H9 (cell line): ENCODE measurements at regions not wholly inside any gene's neighbourhood (a gene's known extent, or its start where the extent isn't known, plus 50 kb on each side); places are given as distances from the start of the nearest gene placed in this dataset.
"Not testable (repeated sequence)": the region's sequence is repeated elsewhere in the genome, so short reads cannot be mapped to it uniquely, and the experiment has no call there.

Experiments used
- DNase-seq: peaks from one replicate; pipeline ENCODE4 v3.0.0-alpha.2; 2017
- H2AFZ ChIP-seq: one replicate; pipeline ENCODE4 v1.6.1; 2013; ENCODE audit warnings: mild to moderate bottlenecking, low read length, control low read depth, moderate library complexity
- H2AK5ac ChIP-seq: 2 replicates; pipeline ENCODE4 v1.6.1; 2013; ENCODE audit warnings: low read length, control low read depth, mixed read lengths; ENCODE audit not compliant: insufficient read length
- H2BK120ac ChIP-seq: one replicate; pipeline ENCODE4 v1.6.1; 2013; ENCODE audit warnings: low read depth, mild to moderate bottlenecking, low read length, control low read depth, inconsistent platforms; ENCODE audit not compliant: poor library complexity, severe bottlenecking
- H2BK12ac ChIP-seq: 2 replicates; pipeline ENCODE4 v1.6.1; 2013; ENCODE audit warnings: low read length, control low read depth, mixed read lengths, low read depth; ENCODE audit not compliant: insufficient read length
- H2BK15ac ChIP-seq: 2 replicates; pipeline ENCODE4 v1.6.1; 2013; ENCODE audit warnings: low read depth, low read length, control low read depth
- H2BK20ac ChIP-seq: one replicate; pipeline ENCODE4 v1.6.1; 2013; ENCODE audit warnings: low read depth, mild to moderate bottlenecking, low read length, control low read depth, inconsistent platforms; ENCODE audit not compliant: poor library complexity, severe bottlenecking
- H2BK5ac ChIP-seq: 2 replicates; pipeline ENCODE4 v1.6.1; 2013; ENCODE audit warnings: low read length, control low read depth, mixed read lengths; ENCODE audit not compliant: insufficient read length
- H3K14ac ChIP-seq: 2 replicates; pipeline ENCODE4 v1.6.1; 2013; ENCODE audit warnings: low read length, control low read depth; ENCODE audit not compliant: insufficient read depth
- H3K18ac ChIP-seq: 2 replicates; pipeline ENCODE4 v1.6.1; 2013; ENCODE audit warnings: low read depth, mild to moderate bottlenecking, mixed read lengths, low read length, control low read depth; ENCODE audit not compliant: insufficient read length
- H3K23ac ChIP-seq: 2 replicates; pipeline ENCODE4 v1.6.1; 2013; ENCODE audit warnings: low read length, control low read depth, mixed read lengths, low read depth; ENCODE audit not compliant: insufficient read length
- H3K23me2 ChIP-seq: 2 replicates; pipeline ENCODE4 v1.6.1; 2013; ENCODE audit warnings: low read depth, mild to moderate bottlenecking, mixed read lengths, low read length, control low read depth; ENCODE audit not compliant: insufficient read length, poor library complexity, severe bottlenecking
- H3K27ac ChIP-seq: 2 replicates; pipeline ENCODE4 v1.5.1; 2013; ENCODE audit warnings: low read length, control low read depth, mixed read lengths, low read depth; ENCODE audit not compliant: insufficient read length
- H3K27me3 ChIP-seq: 2 replicates; pipeline ENCODE4 v1.6.1; 2013; ENCODE audit warnings: low read length, control low read depth, inconsistent platforms; ENCODE audit not compliant: insufficient read depth
- H3K4ac ChIP-seq: 2 replicates; pipeline ENCODE4 v1.6.1; 2013; ENCODE audit warnings: low read depth, mild to moderate bottlenecking, control low read depth, inconsistent platforms, low read length, moderate library complexity
- H3K4me1 ChIP-seq: 2 replicates; pipeline ENCODE4 v1.6.1; 2013; ENCODE audit warnings: low read length, control low read depth, inconsistent platforms; ENCODE audit not compliant: insufficient read depth
- H3K4me2 ChIP-seq: 2 replicates; pipeline ENCODE4 v1.6.1; 2013; ENCODE audit warnings: low read length, control low read depth, mixed read lengths; ENCODE audit not compliant: insufficient read length, insufficient read depth
- H3K56ac ChIP-seq: 2 replicates; pipeline ENCODE4 v1.6.1; 2013; ENCODE audit warnings: low read depth, mild to moderate bottlenecking, mixed read lengths, low read length, control low read depth; ENCODE audit not compliant: insufficient read length
- H3K79me1 ChIP-seq: 2 replicates; pipeline ENCODE4 v1.6.1; 2013; ENCODE audit warnings: low read depth, mild to moderate bottlenecking, moderate library complexity, low read length, control low read depth, inconsistent platforms; ENCODE audit not compliant: insufficient read depth, poor library complexity, severe bottlenecking
- H3K79me2 ChIP-seq: 2 replicates; pipeline ENCODE4 v1.6.1; 2013; ENCODE audit warnings: low read length, control low read depth, inconsistent platforms; ENCODE audit not compliant: insufficient read depth
- H3K9ac ChIP-seq: 2 replicates; pipeline ENCODE4 v1.6.1; 2013; ENCODE audit warnings: low read length, control low read depth, mixed read lengths; ENCODE audit not compliant: insufficient read length; ENCODE audit errors: extremely low read depth
- H3K9me3 ChIP-seq: one replicate; pipeline ENCODE4 v1.6.1; 2013; ENCODE audit warnings: low read depth, low read length, inconsistent platforms; ENCODE audit not compliant: control insufficient read depth
- H3T11ph ChIP-seq: one replicate; pipeline ENCODE4 v1.6.1; 2013; ENCODE audit warnings: mild to moderate bottlenecking, low read length, control low read depth, inconsistent platforms
- H4K20me1 ChIP-seq: one replicate; pipeline ENCODE4 v1.6.1; 2013; ENCODE audit not compliant: control insufficient read depth, insufficient read length, insufficient read depth
- H4K5ac ChIP-seq: 2 replicates; pipeline ENCODE4 v1.6.1; 2013; ENCODE audit warnings: low read depth, mild to moderate bottlenecking, mixed read lengths, low read length, control low read depth; ENCODE audit not compliant: insufficient read length
- H4K8ac ChIP-seq: replicated peaks from 2 replicates; pipeline ENCODE4 v1.6.1; 2013; ENCODE audit warnings: low read length, control low read depth, mixed read lengths, low read depth; ENCODE audit not compliant: insufficient read length
- H4K91ac ChIP-seq: 2 replicates; pipeline ENCODE4 v1.6.1; 2013; ENCODE audit warnings: low read depth, mild to moderate bottlenecking, moderate library complexity, mixed read lengths, low read length, control low read depth; ENCODE audit not compliant: insufficient read length
- H3K27ac Mint-ChIP-seq, 3 experiments: 2 replicates in 2 of 3; 3 replicates in 1 of 3; pipeline ENCODE4 v1.8.0; 2020 to 2021; ENCODE audit warnings: mixed read lengths in 3 of 3, mild to moderate bottlenecking in 1 of 3, moderate library complexity in 1 of 3
- H3K27me3 Mint-ChIP-seq: 2 replicates; pipeline ENCODE4 v1.8.0; 2021; ENCODE audit warnings: low read depth, mild to moderate bottlenecking, moderate library complexity, mixed read lengths
- H3K36me3 Mint-ChIP-seq, 3 experiments: 2 replicates in 2 of 3; 3 replicates in 1 of 3; pipeline ENCODE4 v1.8.0; 2020 to 2021; ENCODE audit warnings: low read depth in 3 of 3, mixed read lengths in 3 of 3; ENCODE audit not compliant: insufficient read depth in 1 of 3
- H3K4me1 Mint-ChIP-seq, 2 experiments: 2 replicates each; pipeline ENCODE4 v1.8.0; 2020; ENCODE audit warnings: mixed read lengths in 2 of 2
- H3K4me3 Mint-ChIP-seq, 2 experiments: 2 replicates in 1 of 2; 3 replicates in 1 of 2; pipeline ENCODE4 v1.8.0; 2020 to 2021; ENCODE audit warnings: mild to moderate bottlenecking in 2 of 2, mixed read lengths in 2 of 2, moderate library complexity in 1 of 2
- H3K9me3 Mint-ChIP-seq, 2 experiments: 2 replicates in 1 of 2; 3 replicates in 1 of 2; pipeline ENCODE4 v1.8.0; 2020; ENCODE audit warnings: mild to moderate bottlenecking in 2 of 2, mixed read lengths in 2 of 2, moderate library complexity in 1 of 2
- CTCF ChIP-seq: fragments of 200-600 bp; sonication (generic); conservative IDR thresholded peaks from 3 replicates; pipeline ENCODE4 v1.8.0; 2021; ENCODE audit warnings: antibody characterized with exemption, mild to moderate bottlenecking
- WGBS: extraction: QIAGEN DNeasy Blood & Tissue Kit; methylation state at CpG from one replicate; pipeline ENCODE4 v1.1.7; 2013; ENCODE audit warnings: missing lambda C conversion rate, low lambda C conversion rate, mixed read lengths; ENCODE audit not compliant: insufficient read length; ENCODE audit errors: extremely low coverage; 5-methylcytosine and 5-hydroxymethylcytosine counted together

- peaks cover 0 to 3% of the 10 kb centered on the region in 2 experiments; a peak in 2 of 5 replicates for H3K9me3 Mint-ChIP-seq
- DNase-seq: no peak
Observed at GRCh38 chr13:82165396-82166174, 1716.7 kb downstream of the SLITRK1 start.

GRCh38 chr13:82164780-82165395 is 1717.4 kb downstream of the SLITRK1 start:
- H2BK120ac ChIP-seq, H3K9me3 Mint-ChIP-seq, H2AFZ ChIP-seq, H3K79me1 ChIP-seq, H2BK15ac ChIP-seq, H3K79me2 ChIP-seq, H3K14ac ChIP-seq, DNase-seq, H3K56ac ChIP-seq, H3K4me3 Mint-ChIP-seq, H4K91ac ChIP-seq, H4K8ac ChIP-seq, H3K18ac ChIP-seq, H3K4ac ChIP-seq, H3K23ac ChIP-seq, H3K27ac Mint-ChIP-seq, H2BK20ac ChIP-seq, H2AK5ac ChIP-seq, H2BK12ac ChIP-seq, H3K23me2 ChIP-seq, H3K4me1 Mint-ChIP-seq, H3K4me1 ChIP-seq, H3K27ac ChIP-seq, H3K36me3 Mint-ChIP-seq, H3K27me3 Mint-ChIP-seq, H4K20me1 ChIP-seq, H3K9me3 ChIP-seq, H2BK5ac ChIP-seq, H4K5ac ChIP-seq, H3K9ac ChIP-seq, H3T11ph ChIP-seq, H3K27me3 ChIP-seq, H3K4me2 ChIP-seq: not testable (repeated sequence)
- no CpG with 5 or more reads among the region's 31 CpGs for WGBS

More at GRCh38 chr13:82165396-82166174, 1716.7 kb downstream of the SLITRK1 start:
- H3K9ac ChIP-seq: no peak overlapping the region
- H3K4me2 ChIP-seq: no peak overlapping the region
- WGBS: no CpG with 5 or more reads among the region's 18 CpGs
- H2AK5ac ChIP-seq: no peak overlapping the region
- H2BK12ac ChIP-seq: no peak overlapping the region
- no peak overlapping the region for H2BK20ac ChIP-seq
- H2BK15ac ChIP-seq: no peak overlapping the region
- H3K27me3 Mint-ChIP-seq: no peaks in the 10 kb centered on the region
- no peaks in the 10 kb centered on the region for H3K4me1 ChIP-seq
- no peaks in the 10 kb centered on the region for H4K20me1 ChIP-seq
- no peak overlapping the region for H4K5ac ChIP-seq
- H3K36me3 Mint-ChIP-seq: peaks cover 2 to 4% (median 2%) of the 10 kb centered on the region in 3 experiments; a peak in 1 of 7 replicates
- peak overlapping the region; percentile 70 for H3K18ac ChIP-seq
- no peak overlapping the region; a peak in 1 of 7 replicates for H3K27ac Mint-ChIP-seq
- no peak overlapping the region for H3K23ac ChIP-seq
- H3K27ac ChIP-seq: no peak overlapping the region
- H2AFZ ChIP-seq: no peak overlapping the region
- H3K4ac ChIP-seq: no peak overlapping the region
- H3K9me3 ChIP-seq: no peaks in the 10 kb centered on the region
- H3K56ac ChIP-seq: no peak overlapping the region
- H2BK5ac ChIP-seq: no peak overlapping the region
- no peak overlapping the region for H4K8ac ChIP-seq
- no peaks in the 10 kb centered on the region for H3K27me3 ChIP-seq
- no peaks in the 10 kb centered on the region for H3K4me1 Mint-ChIP-seq
- no peak overlapping the region for H3K14ac ChIP-seq
- H4K91ac ChIP-seq: no peak overlapping the region
- no peaks in the 10 kb centered on the region for H3K23me2 ChIP-seq
- TF ChIP-seq CTCF: no peak
- no peak overlapping the region for H3K4me3 Mint-ChIP-seq
- H3K79me2 ChIP-seq: no peaks in the 10 kb centered on the region
- H2BK120ac ChIP-seq: no peak overlapping the region
- H3T11ph ChIP-seq: no peak overlapping the region
- H3K79me1 ChIP-seq: no peaks in the 10 kb centered on the region
